GM04503 (cell line): ENCODE measurements at regions not wholly inside any gene's neighbourhood (a gene's known extent, or its start where the extent isn't known, plus 50 kb on each side); places are given as distances from the start of the nearest gene placed in this dataset.

ENCODE experiments used
- DNase-seq: peaks from one replicate; pipeline ENCODE4 v3.0.0-alpha.2; 2012; ENCODE audit warnings: low read depth

- DNase-seq: no peak
These were observed 58.6 kb upstream of the JCAD start for GRCh38 chr10:30117812-30118501.

- DNase-seq: no peak
These were observed 56.7 kb upstream of the JCAD start for GRCh38 chr10:30116041-30116491.

- DNase-seq: no peak
These were observed 56.2 kb upstream of the JCAD start for GRCh38 chr10:30115626-30115940.

- DNase-seq: no peak
These were observed 55.7 kb upstream of the JCAD start for GRCh38 chr10:30114881-30115625.

GRCh38 chr10:30114401-30114800, 55.0 kb upstream of the JCAD start:
- DNase-seq: no peak

- DNase-seq: peak; percentile 94
These were observed 52.1 kb upstream of the JCAD start for GRCh38 chr10:30111340-30112022.
